AML-193 (cell line): ENCODE measurements at regions not wholly inside any gene's neighbourhood (a gene's known extent, or its start where the extent isn't known, plus 50 kb on each side); places are given as distances from the start of the nearest gene placed in this dataset.

Experiments used
- DNase-seq, 2 experiments: peaks; one replicate each; lab custom pipeline; 2025; lab: John Stamatoyannopoulos, UW

- DNase-seq, result no peak
Measured at GRCh38 chr6:68391953-68392352, 243.1 kb upstream of the ADGRB3 start.

GRCh38 chr6:68372991-68373390, 262.1 kb upstream of the ADGRB3 start:
- DNase-seq, result no peak

- DNase-seq, result no peak
Measured at GRCh38 chr6:68368845-68369244, 266.2 kb upstream of the ADGRB3 start.

DNA sequence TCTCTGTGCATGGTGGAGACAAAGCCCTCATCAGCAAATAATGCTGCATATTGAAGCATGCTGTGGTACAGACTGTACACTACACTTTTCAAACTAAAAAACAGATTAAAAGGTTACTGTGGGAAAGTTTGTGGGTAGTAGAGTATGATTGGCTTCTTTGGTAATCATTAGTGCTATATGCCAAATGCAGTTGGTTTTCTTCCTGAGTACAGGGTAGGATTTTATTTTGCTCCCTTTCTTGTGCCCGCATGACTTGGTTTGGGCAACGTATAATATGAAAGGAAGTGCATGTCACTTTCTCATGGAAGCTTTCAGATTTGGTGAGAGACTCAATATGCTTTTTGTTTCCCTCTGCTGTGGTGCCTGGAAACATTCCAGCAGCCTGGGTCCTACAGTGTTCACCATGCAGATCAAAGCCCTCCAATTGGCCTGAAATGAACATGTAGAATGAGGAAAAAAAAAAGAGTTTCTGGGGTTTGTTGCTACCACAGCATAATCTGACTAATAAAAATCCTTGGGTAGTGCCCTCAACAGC, 270.7 kb upstream of the ADGRB3 start:
- no peak for DNase-seq

- peak; percentile 44 to 48 for DNase-seq
Measured at GRCh38 chr6:68343901-68344300, 291.2 kb upstream of the ADGRB3 start.

DNA sequence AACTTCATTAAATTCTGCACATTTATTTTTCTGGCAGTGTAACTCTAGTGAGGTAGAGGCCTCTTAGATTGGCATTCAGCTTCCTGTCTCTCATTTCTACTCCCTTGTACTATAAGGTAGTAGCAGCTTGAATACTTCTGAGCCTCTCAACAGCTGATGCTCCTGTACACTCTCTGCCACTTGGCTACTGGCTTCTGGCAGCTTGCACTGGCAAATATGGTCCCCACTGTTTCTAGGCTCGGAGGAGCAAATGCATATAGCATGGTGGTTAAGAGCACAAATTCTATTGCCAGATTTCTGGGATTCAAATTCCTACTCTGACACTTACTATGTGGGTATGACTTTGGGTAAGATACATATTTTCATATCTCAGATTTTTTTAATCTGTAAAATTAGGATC, 292.8 kb upstream of the ADGRB3 start:
- DNase-seq, result no peak

DNA sequence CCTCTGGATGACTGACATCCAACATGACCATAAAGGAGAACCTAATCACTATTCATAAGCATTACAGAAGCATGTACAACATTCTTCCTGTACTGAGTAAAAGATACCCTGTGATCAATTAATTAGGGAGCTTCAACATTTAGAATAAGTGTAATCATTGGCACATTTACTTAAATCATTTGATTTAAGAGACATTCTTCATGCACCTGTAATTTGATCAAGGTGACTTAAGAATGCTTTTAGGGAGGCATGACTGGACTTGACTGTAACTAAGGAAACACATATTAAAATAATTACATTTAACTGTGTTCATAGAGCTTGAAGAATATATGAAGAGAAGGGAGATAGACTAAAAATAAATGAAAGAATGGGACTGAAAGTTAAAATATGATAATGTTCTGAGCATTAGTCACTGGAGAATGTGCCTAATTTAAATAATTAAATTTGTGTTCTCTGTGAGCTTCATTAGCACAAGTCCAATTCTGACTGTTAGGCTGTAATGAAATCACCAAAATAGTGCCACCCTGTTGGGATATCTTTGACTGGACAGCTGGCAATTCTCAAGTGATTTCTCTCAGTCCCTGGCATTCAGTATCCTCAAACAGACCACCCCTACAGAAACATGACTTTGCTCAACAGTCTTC, 295.5 kb upstream of the ADGRB3 start:
- DNase-seq, result no peak

DNA sequence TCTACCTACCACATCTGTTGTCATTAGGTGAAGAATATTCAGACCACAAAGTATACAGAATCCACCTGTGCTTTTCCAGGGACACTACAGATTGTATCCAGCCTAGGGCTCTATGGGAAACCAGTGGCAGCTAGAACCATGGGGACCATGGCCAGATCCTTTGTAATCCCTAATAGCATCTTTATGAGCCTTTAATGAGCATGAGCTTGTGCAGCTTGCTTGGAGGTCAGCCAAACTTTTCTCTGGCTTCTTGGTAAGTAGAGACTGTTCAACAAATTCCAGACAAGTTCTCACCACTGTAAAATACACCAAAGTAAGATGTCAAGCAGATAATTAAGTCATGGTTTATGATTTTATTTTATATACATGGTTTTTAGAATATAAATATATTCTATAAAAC, 301.6 kb upstream of the ADGRB3 start:
- no peak for DNase-seq

DNA sequence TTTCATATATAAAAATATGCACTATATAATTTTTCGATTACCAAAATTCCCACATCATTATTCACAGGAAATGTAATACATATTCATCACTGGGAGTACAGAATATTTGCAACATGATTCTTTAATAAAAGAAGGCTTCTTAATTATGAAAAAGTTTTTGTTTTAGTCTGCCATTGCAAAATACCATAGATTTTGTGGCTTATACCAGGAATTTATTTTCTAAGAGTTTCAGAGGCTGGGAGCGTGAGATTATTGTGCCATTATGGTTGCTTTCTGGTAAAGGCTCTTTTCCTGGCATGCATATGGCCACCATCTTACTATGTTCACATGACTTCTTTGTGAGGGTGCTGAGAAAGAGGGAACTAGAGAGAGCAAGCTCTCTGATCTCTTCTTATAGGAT, 306.9 kb upstream of the ADGRB3 start:
- no peak for DNase-seq

DNA sequence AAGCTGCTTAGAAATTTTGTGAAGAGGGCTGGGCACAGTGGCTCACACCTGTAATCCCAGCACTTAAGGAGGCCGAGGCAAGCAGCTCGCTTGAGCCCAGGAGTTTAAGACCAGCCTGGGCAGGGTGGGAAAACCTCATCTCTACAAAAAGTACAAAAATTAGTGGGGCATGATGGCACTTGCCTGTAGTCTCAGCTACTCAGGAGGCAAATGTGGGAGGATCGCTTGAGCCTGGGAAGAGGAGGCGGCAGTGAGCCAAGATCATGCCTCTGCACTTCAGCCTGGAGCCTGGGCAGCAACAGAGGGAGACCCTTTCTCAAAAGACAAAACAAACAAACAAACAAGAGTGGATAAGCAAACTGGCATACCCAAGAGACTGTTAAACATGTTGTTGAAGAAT, 308.3 kb upstream of the ADGRB3 start:
- no peak for DNase-seq

DNA sequence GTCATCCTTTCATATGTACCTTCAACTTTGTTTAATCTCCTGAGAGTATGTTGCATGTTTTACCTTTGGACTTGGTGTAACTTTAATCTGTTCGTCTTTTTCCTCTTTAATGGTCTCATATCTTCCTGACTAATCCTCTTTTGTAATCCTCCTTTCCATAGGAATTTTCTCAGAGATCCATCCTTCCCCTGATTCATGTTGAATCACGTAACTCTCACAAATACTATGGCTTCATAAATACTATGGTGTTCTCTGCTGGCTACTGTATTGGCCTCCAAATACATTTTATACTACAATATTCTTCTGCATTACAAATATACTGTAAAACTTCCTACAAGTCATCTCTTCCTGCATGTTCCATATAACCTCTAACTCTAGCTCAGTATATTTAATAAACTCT, 317.7 kb upstream of the ADGRB3 start:
- no peak for DNase-seq

GRCh38 chr6:68313911-68314310, 321.2 kb upstream of the ADGRB3 start:
- DNase-seq, result no peak

- DNase-seq, result no peak
Measured at GRCh38 chr6:68307301-68307700, 327.8 kb upstream of the ADGRB3 start.

- DNase-seq, result no peak
Measured at GRCh38 chr6:68296126-68296525, 339.0 kb upstream of the ADGRB3 start.

- no peak for DNase-seq
Measured at GRCh38 chr6:68282646-68283045, 352.4 kb upstream of the ADGRB3 start.

DNA sequence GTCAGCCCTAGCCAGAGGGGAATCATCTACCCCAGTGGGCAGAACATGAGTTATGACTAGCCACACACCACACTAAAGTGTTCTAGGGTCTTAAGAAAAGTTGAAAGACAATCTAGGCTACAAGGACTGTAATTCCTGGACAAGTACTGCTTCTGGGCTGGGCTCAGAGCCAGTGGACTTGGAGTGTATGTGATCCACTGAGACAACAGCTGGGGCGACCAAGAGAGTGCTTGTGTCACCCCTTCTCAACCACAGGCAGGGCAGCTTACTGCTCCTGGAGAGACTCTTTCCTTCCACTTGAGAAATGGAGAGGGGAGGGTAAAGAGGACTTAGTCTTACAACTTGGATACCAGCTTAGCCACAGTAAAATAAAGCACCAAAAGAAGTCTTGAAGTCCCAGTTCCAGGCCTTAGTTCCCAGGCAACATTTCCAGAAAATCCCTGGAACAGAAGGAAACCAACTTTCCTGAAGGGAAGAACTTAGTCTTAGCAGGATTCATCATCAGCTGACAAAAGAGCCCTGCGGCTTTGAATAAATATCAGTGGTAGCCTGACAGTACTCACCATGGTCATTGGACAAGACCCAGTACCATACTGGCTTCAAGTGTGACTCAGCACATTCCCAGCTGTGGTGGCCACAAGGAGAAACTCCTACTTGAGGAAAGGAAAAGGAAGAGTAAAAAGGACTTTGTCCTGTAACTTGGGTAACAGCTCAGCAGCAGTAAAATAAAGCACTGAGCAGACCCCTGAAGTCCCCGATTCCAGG, 355.1 kb upstream of the ADGRB3 start:
- DNase-seq, result no peak

- DNase-seq, result no peak
Measured at GRCh38 chr6:68273297-68273696, 361.8 kb upstream of the ADGRB3 start.

DNA sequence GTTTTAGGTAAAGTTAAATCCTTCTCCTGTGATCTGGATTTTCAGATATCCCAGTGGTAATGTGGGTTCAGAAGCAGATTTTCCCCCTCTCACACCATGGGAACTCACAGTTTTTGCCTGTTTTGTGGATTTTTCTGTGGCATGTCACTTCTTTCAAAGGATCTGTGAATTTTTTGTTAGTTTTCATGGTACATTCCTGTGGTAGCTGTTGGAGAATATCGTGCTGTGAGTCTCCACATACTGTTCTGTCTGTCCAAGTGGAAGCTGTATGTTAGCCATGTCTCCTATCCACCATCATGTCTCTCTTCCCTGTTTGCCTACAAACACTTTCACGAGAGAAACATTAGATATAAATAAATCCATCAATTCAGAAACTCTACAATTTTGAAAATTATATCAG, 378.7 kb upstream of the ADGRB3 start:
- DNase-seq, result no peak

- no peak for DNase-seq
Measured at GRCh38 chr6:68252632-68253031, 382.4 kb upstream of the ADGRB3 start.

- no peak for DNase-seq
Measured at GRCh38 chr6:68247782-68248181, 387.3 kb upstream of the ADGRB3 start.

DNA sequence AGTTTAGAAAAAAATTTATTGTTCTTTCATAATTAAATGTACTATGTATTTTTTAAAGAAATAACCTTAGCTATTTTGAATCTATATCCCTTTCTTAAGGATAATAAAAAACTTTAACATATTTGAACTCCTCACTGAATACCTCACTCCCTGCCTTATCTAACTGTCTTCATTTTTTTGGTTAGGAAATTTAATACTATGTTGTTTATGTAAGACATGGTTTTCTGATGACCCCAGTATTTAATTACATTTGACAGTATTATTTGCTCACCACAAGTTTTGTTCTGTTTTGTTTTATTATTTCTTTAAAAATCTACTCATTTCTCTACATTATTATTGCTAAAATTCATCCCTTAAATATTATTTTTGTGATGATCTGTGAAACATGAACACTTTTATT, 394.4 kb upstream of the ADGRB3 start:
- DNase-seq, result no peak

DNA sequence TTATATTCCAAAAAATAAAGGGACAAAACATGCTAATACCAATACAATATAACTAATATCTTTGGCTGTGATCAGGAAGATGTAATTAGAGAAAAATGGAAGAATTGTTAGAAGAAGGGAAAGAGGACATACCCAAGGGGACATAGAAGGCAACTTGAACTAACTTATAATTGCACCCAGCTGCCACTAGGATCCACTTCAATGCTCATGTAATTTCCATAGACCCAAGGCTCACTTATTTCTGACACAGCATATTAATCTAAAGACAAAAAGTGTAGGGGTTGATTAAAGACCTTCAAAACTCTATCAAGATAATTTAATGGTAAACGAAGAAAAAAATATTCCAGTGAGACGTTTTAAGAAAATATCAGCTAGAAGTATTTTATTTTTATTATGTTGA, 396.0 kb upstream of the ADGRB3 start:
- no peak for DNase-seq

DNA sequence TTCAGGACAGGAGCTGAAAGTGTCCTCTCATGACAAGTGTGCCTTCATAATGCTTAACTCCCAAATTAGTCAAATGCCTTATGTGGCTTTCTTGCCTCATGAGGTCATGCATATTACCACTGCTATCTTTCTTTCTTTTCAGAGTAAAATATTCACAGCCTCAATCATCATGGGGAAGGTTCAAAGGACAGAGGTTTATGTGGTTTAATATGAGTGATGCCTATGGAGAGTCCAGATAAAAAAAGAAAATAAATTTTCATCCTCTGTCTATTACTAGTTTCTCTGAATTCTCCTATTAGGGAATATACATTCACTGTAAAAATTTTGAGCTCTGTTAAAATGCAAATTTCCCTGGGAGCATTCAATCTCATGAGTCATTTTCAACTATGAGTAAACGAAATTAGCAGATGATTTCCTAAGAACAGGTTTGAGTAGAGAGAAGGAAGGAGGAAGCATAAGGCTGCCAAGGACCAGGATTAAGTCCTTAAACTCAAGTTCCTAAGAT, 396.9 kb upstream of the ADGRB3 start:
- DNase-seq, result no peak
